Vagina (tissue), 2 donors: ENCODE measurements at regions not wholly inside any gene's neighbourhood (a gene's known extent, or its start where the extent isn't known, plus 50 kb on each side); places are given as distances from the start of the nearest gene placed in this dataset.

Experiments
- CTCF ChIP-seq, 3 experiments: fragments of 450-650 bp in 2 of 3; fragments of 200-600 bp in 1 of 3; sonication (generic) in 1 of 3; IDR thresholded peaks; one replicate each; pipeline ENCODE4 v1.5.1; 2017 to 2019; ENCODE audit warnings: antibody characterized with exemption in 3 of 3, mild to moderate bottlenecking in 2 of 3, moderate library complexity in 2 of 3
- POLR2AphosphoS5 ChIP-seq, 2 donors: sonication (generic); formaldehyde crosslinking; IDR thresholded peaks; one replicate each; pipeline ENCODE4 v1.9.0; 2017; ENCODE audit warnings: antibody characterized with exemption in 2 of 2, mild to moderate bottlenecking in 2 of 2, low read depth in 1 of 2; ENCODE audit not compliant: insufficient read depth in 1 of 2

GRCh38 chr3:152120601-152121269 is 148.0 kb upstream of the MBNL1 start:
- no peak for TF ChIP-seq POLR2AphosphoS5 (IDR thresholded peaks at IDR 0.05; ENCODE audit: insufficient read depth in 1 of 2, low read depth in 1 of 2)
- no peak for TF ChIP-seq CTCF (IDR thresholded peaks at IDR 0.05)
